ENCODE measurements at regions not wholly inside any gene's neighbourhood (a gene's known extent, or its start where the extent isn't known, plus 50 kb on each side); places are given as distances from the start of the nearest gene placed in this dataset.
A peak's percentile ranks its signal among the peaks of the same experiment; 100 is the strongest.

DNA sequence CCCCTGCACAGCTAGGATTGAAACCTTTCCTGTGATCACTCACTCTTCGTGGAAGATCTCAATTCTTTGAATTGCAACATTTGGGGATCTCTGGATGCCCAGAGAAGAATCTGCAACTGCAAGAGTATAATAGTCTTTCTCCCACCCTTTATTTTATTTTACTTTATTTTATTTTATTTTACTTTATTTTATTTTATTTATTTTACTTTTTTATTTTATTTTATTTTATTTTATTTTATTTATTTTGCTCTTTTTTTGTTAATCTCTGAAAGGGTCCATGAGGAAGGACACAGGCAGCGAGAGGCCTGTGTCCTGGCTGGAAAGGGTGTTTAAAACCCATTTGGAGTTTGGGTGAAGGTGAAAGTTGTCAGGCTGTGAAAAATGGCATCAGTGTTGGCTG, 181.4 kb downstream of the TMEM182 start:
- DNase-seq, result no peak
- intact Hi-C loops (cut with DNase I, micrococcal nuclease), result no loop called here
- ATAC-seq, result no peak

DNA sequence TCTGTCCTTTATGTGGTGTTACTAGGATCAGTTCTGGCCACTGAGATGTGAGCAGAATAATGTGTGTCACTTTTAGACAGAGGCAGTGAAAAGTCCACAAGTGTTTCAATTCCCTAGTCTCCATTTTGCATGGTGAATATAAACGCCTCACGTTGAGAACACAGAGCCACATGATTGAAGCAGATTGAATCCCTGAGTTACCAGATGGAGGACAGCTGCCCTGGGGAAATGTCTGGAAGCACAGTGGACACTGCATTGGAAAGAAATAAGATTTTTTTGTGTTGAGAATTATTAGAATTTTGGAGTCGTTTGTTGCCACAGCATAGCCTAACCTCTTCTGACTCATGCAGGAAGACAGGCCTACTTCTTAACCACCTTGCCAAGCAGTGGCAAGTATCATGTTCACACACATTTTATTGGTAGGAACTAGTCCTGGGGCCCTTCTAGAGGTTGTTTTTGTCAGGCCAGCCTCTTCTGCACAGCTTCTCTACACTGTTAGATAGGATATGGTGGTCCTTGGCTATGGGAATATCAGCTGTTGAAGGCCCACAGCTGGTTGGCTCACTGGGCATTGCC, 188.6 kb downstream of the TMEM182 start:
- no peak for ATAC-seq
- intact Hi-C loops (cut with DNase I, micrococcal nuclease), result no loop called here

DNA sequence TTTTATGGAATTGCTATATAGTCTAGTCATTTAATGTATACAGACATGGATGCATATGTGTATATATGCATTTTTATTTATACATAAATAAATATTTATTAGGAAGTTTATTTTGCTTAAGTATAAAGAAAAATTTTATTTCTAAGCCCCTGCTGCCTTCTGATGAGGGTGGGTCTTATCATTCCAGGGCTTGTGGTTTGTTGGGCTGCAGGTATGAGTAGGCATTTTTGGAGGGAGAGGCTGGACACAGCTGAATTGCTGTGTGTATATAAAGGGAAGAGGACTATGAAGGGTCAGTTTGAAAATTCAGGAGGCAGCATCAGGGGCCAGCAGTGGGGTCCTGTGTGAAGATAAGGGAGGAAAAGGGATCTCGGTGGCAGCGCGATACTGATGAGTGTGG, 189.4 kb downstream of the TMEM182 start:
- intact Hi-C loops (cut with DNase I, micrococcal nuclease), result no loop called here
- DNase-seq, result no peak
- ATAC-seq, result no peak

More for the DNA sequence above, 188.6 kb downstream of the TMEM182 start:
- no peak for DNase-seq

DNA sequence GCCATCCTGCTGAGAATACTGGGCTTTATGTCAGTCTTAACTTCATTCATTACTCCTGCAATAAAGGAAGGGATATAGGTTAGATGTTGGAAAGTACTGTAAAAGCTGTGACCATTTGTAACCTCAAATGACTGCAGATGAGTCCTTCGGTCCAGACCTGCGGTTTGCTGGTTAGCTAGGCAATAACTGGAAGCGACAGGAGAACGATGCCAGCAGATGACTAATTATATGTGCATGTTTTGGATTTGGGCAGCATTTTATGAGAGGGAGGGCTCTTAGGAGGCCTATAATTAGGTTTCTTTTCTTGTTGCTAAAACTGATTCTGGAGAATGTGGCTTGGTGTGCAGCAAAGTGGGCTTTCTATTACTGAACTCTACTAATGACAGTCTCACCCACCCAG, 205.6 kb downstream of the TMEM182 start:
- intact Hi-C loops (cut with DNase I, micrococcal nuclease), result no loop called here

DNA sequence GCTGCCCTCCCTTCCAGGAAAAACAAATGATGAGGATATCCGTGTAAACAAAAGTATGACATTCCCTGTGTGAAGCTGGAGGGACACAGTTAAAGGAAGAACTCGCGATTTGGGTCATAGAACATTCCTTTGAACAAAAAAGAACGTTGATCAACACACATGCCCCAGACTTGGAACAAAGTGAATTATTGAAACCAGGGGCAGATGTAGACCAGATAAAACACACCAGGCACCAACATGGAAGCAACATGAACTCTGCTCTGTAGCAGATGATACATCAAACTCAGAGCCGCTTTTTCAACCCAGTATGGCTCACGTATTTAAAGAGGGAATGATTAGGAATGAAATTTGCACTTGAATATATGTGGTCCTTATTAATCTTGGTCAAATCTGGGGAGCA, 206.5 kb downstream of the TMEM182 start:
- intact Hi-C loops (cut with DNase I, micrococcal nuclease), result no loop called here
- ATAC-seq (no peak), DNase-seq (no peak)

More for the DNA sequence above, 205.6 kb downstream of the TMEM182 start:
- ATAC-seq (no peak), DNase-seq (no peak)

DNA sequence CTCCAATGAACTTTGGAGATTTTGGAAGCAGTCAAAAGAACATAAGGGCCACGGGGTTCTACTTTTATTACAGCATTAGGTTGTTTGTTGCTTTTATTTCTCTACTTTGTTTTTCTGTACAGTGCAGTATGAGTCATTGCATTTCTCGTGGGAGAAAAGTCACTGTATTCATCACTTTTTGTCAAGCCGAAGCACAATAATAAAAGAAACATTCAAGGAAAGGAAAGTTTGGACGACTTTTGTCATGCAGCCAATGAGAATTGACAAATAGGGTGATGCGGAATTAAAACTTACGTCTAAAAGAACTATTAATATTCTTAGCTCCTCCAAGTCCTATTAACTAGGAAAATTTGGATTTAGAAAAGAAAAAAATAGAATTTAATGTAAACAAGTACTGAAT, 209.9 kb downstream of the TMEM182 start:
- no peak for DNase-seq
- no peak for ATAC-seq
- intact Hi-C loops (cut with DNase I, micrococcal nuclease), result no loop called here

DNA sequence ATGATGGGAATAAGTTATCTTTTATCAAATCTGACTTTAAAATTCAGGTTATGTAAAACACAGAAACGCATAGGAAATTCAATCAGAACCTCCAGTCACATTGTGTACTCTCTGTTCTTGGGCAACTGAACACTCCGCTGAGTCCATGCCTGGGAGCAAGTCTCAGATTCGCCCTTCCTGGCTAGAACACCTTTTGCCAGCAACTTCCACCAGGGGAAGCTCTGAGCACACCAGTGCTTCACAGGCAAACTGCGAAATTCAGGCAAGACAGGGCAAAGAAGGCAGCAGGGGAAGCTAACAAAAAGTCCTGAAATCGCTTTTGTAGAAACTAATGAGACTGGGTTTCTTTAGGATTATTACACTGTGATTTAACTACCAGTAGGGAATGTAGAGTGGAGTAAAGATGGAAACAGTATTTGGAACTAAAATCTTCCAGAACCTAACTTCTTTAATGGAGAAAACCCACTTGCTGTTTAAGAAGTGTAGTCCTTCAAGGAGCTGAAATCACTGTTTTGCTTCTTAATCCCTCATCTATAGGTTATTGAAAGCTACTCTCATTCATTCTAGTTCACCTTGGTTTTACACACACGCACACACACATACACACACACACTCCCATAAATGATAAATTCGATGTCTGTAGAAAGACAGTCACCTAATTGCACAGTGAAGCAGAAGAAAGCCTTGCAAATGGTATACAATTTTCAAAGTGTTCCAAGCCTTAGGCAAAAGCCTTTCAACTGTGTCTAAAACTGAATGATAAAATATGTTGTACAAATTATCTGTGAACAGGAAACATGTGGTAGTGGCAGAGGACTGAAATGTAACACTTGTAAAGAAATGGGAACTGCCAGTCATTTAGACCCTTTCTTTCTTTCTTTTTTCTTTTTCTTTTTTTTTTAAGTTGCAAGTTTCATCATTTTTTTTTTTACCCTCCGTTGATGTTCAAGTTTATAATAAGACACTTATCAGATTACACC, 214.5 kb downstream of the TMEM182 start:
- DNase-seq (peak in 1 of 2 donors; percentile 35), ATAC-seq (peak; percentile 80)
- intact Hi-C loops (cut with DNase I, micrococcal nuclease), result no loop called here

DNA sequence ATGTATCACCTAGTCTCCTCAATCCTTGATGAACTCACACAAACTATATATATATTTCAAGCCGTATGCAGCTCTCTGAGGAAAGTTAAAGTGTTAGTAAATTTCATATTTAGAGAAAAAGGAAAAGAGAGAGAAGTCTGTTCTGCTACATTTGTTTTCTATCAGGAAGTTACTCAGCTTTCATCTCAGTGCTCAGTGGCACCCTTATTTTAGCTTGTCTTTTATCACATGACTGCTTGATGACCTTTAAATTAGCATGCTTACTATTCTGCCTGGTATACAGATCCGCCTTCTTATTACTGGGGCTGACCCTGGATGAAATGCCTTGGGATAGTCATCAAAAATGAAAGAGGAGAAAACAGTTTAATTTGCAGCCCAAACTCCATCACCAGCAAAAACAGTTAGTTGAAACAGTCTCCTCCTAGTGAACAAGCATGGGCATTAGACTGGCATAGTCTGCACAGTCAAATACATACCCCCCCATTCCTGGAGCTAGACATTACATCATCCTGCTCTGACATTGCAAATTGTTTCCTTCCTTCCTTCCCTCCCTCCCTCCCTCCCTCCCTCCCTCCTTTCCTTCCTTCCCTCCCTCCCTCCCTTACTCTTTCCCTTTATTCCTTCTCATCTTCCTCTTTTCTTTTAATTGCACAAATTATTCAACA, 215.7 kb downstream of the TMEM182 start:
- ATAC-seq (no peak), DNase-seq (no peak)
- intact Hi-C loops (cut with DNase I, micrococcal nuclease), result no loop called here

DNA sequence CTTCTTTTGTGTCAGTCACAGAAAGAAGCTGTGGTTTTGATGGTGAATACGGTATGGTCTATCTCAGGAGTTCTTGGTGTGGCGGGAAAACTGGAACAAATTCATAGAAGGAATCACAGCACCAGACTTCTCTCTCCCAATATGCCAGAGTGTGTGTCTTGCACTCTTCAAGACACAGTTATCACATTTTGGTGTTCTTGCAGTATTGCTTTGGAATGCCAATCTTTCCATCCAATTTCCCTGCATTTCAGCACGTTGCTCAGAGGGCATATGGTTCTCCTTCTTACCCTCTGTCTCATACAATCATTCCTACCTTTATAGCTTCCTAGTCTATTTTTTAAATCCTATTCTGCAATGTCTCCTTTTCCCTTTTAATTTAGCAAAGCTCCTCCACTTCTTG, 216.3 kb downstream of the TMEM182 start:
- DNase-seq (no peak), ATAC-seq (no peak)
- intact Hi-C loops (cut with DNase I, micrococcal nuclease), result no loop called here

DNA sequence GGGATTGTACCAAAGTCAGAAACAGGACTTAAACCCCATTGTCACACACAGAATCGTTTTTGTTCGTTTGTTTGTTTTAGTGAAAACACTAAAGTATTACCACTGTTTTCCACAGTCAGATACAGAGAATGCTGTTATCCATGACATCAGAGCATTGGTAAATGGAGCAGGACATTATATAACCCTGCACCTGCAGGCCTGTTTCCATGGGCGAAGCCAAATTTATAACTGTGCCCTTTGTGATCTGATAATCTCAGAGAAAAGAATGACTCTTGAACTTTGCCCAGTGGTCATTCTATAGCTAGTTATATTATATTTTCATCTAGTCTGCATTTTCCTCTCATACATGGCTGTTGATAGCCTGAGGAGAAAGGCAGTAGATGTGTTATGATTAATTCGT, 217.6 kb downstream of the TMEM182 start:
- no peak for DNase-seq
- intact Hi-C loops (cut with DNase I, micrococcal nuclease), result no loop called here

DNA sequence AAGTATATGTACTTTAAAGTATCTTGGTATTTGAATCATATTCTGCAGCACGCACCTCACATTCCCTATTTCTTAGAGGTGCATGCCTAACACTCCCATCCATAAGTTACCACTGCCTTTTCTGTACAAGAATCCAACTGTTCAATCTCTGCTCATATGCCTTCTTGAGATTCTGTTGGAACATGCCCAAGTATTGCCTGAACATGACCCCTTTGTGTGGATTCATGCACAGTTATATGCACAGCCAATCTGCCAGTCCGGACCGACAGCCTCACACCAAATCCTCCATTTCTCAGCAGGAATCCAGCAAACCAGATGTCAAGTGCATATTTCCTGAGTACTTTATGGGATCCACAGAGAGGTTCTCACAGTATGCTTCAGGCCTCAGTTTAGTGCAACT, 222.0 kb downstream of the TMEM182 start:
- intact Hi-C loops (cut with DNase I, micrococcal nuclease), result no loop called here
- DNase-seq (no peak), ATAC-seq (no peak)

More for the DNA sequence above, 217.6 kb downstream of the TMEM182 start:
- peak; percentile 91 for ATAC-seq

DNA sequence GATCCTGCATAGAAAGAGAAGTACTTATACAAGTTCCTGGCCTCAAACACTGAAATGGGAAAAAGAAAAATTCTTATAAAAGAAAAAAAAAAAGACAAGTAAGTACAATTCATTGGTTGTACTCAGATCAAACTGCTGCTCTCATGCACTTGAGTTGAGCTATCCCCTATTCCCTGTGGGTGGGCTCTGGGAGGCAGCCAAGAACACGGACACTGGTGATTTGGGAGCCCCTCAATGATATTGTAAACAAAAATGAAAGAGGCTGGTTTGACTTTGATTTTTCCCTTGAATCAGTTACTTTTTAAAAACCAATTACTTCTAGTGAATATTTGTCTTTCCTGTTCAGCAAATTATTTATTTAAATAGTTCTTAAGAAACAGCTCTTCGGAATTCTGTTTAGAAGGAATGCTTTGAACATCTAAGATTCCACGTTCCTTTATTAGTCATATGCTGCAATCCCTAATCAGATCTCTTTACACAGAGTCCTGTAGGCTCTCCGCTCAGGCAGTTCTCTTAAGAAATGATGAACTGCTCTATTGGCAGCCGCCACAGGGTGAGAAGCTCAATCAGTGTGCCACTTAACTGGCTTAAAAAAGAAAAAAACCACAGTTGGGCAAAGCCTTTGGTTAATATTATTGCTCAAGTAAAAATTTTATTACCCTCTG, 225.1 kb downstream of the TMEM182 start:
- DNase-seq (no peak), ATAC-seq (no peak)
- intact Hi-C loops (cut with DNase I, micrococcal nuclease), result no loop called here

DNA sequence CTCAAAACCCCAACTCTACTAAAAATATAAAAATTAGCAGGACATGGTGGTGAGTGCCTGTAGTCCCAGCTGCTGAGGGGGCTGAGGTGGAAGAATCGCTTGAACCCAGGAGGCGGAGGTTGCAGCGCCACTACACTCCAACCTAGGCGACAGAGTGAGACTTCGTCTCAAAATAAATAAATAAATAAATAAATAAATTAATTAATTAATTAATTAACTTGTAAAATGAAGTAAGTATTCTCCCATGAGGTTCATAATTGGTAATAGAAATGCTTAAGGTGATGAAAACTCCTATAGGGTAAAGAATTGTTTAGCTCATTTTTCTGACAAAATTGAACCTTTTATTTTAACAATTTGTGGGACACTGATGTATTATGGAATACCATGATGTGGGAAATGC, 230.8 kb downstream of the TMEM182 start:
- intact Hi-C loops (cut with DNase I, micrococcal nuclease), result no loop called here

DNA sequence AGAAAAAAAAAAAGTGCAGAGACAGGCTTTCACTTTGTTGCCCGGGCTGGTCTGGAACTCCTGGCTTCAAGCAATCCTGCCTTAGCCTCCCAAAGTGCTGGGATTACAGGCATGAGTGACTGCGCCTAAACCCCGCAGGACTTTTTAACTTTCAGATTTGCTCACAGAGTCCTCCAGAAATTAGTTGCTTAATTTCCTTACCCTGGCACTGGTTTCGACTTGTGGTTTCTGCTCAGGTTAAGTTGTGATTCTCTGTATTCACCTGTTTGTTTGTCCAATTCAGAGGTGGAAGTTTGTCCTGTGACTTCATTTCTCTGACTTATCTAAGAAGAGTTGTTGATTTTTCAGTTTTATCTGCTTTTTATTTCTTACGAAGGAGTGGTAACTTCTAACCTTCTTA, 238.1 kb downstream of the TMEM182 start:
- intact Hi-C loops (cut with DNase I, micrococcal nuclease), result no loop called here
- no peak for DNase-seq
- ATAC-seq, result no peak

More for the DNA sequence above, 230.8 kb downstream of the TMEM182 start:
- ATAC-seq (no peak), DNase-seq (no peak)

DNA sequence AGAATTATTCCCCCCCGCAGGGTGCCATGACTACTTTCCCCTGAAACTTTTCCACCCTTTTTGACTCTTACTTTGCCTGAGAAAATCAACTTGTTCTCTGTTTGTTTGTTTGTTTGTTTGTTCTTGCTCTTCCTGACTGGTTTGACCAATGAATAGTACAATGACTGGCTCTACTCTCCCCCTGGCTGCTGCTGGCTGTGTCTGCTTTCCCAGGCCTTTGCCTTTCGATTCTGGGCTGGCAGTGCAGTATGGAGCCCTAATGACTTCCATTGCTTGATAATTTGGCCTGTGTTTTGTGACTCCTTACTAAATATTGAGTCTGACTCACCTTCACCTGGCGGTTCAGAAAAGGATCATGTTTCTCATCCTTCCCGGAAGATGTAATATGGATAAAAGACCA, 241.1 kb downstream of the TMEM182 start:
- intact Hi-C loops (cut with DNase I, micrococcal nuclease), result no loop called here
- ATAC-seq (no peak), DNase-seq (no peak)

DNA sequence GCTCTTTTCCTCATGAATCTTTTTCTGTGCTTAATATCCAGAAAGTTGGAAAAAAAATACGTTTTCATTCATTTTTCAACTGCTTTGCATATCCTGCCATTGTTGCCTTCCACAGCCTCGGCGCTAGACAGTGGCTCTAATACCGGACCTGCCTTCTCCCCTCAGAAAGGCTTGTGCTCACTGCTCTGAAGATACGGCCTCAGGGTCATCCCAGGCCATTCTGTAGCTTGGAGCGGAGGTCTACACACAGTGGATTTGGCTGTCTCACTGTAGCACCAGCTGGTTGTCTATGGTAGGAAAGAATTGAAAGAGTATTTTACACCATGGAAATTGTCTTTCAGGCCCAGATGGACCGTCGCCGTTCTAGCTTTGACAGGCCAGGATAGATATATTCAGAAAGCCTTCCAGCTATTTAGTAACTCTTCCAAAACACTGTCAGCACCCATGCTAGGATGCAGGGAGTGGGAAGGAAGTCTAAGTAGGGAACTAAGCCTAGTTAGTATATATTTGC, 242.0 kb downstream of the TMEM182 start:
- intact Hi-C loops (cut with DNase I, micrococcal nuclease), result no loop called here
- no peak for ATAC-seq
- no peak for DNase-seq

DNA sequence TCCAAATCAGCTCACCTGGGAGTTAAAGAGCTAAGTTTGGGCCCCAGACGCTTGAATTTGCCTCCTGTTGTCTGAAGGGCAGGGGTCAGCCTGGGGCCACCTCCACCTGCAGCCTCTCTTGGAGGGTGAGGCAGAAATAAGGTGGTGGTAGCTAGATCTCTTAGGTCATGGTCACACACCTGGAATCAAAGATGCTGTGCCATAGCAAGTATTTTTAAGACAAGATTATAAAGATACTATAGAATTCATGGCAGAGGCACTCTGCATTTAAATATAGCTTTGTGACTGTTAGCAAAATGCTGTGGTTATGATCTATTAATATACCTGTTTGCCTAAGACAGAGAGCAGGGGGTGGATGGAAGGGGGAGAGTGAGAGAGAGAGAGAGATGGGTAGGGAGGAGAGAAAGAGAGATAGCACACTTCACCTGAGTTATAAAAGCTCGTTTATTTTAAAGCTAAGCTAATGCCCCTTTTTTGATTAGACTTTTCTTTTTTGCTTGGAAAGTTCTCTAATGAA, 242.7 kb downstream of the TMEM182 start:
- no peak for DNase-seq
- no peak for ATAC-seq
- intact Hi-C loops (cut with DNase I, micrococcal nuclease), result no loop called here

DNA sequence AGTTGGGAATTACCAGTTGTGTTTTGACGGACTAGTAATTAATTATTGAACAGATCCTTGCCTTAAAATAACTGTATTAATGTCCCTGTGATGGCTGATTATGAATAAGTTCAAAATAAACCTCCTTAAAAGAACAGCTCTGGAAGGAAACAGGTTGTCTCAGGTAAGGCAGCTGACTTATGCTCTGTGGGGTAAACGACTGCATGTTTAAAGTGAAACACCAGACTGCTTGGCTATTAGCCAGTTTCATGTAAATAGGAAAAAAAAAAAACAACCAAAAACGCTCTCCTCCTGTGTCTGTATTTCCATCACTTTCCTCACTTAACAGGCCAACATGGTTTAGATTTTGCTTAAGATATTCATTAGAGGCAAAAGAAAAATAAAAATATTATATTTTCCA, 243.6 kb downstream of the TMEM182 start:
- DNase-seq (no peak), ATAC-seq (no peak)
- intact Hi-C loops (cut with DNase I, micrococcal nuclease), result no loop called here

DNA sequence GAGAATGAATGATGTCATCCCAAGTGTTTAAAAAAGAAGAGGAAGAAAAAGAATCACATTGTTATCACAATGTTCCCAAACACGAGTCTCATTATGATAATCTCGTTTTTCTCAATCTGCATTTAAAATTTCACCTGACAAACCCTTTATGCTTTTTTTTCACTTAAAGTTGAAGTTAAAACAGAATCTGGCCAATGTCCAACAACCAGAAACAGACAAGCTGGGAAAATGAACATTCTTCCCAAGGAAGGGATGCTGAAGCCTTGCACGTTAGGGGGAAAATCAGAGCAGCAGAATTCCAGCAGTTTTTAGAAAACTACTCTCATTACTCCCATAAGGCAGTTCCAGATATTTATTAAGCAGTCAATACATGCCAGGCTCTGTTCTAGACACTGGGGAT, 245.3 kb downstream of the TMEM182 start:
- intact Hi-C loops (cut with DNase I, micrococcal nuclease), result no loop called here
- no peak for ATAC-seq

More for the DNA sequence above, 245.3 kb downstream of the TMEM182 start:
- DNase-seq, result no peak
